AG04449 (cell line): ENCODE measurements at regions not wholly inside any gene's neighbourhood (a gene's known extent, or its start where the extent isn't known, plus 50 kb on each side); places are given as distances from the start of the nearest gene placed in this dataset.
A peak's percentile ranks its signal among the peaks of the same experiment; 100 is the strongest.

Source experiments
- CTCF ChIA-PET: fragments of 350-600 bp; formaldehyde crosslinking; extraction: SDS; loops from one replicate; lab custom pipeline; 2021; ENCODE audit warnings: antibody characterized with exemption; lab: Yijun Ruan, JAX
- POLR2A ChIA-PET: fragments of 400-600, 350-600 bp; formaldehyde crosslinking; extraction: SDS; loops from one replicate; lab custom pipeline; 2020; ENCODE audit warnings: antibody characterized with exemption, inconsistent platforms; lab: Yijun Ruan, JAX
- DNase-seq: peaks from one replicate; pipeline ENCODE4 v3.0.0-alpha.2; 2010; ENCODE audit warnings: low read depth, low spot score
- H3K4me3 ChIP-seq: 2 replicates; pipeline ENCODE4 v1.5.1; 2011; ENCODE audit warnings: low read depth, mild to moderate bottlenecking, control low read depth, low read length
- TF ChIP-seq, protein P1 (sequence below): IDR thresholded peaks from one replicate; pipeline ENCODE4 v1.5.1; 2011; ENCODE audit warnings: mild to moderate bottlenecking, moderate library complexity, low read length, control low read depth, inconsistent platforms; ENCODE audit not compliant: insufficient read depth; ENCODE audit errors: missing control alignments

DNA sequence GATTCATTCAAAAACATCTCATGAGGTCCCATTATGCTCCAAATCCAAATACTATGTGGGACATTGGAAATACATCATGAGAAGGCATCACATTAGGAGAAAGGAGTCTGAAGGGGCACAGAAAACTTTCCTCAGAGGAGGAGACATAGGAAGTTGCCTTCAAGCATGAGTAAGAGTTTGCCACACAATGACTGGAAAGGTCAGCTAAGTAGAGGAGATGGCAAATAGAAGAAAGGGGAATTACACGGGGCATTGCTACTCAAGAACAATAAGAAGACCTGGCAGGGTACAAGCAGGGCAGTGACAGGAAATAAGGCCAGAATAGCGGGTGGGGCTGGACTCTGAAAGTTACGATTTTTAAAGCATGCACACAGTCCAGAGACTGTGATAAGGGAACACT lies 231.6 kb downstream of the SPRY2 start:
- POLR2A ChIA-PET: no interaction called here
- no peak overlapping the region for H3K4me3 ChIP-seq
- CTCF ChIA-PET: interaction anchor here (1.2 kb wide), 1 partner anchor 234 kb away, joined by 4 read pairs; no protein-coding TSS in a partner anchor
- TF ChIP-seq, protein P1, sequence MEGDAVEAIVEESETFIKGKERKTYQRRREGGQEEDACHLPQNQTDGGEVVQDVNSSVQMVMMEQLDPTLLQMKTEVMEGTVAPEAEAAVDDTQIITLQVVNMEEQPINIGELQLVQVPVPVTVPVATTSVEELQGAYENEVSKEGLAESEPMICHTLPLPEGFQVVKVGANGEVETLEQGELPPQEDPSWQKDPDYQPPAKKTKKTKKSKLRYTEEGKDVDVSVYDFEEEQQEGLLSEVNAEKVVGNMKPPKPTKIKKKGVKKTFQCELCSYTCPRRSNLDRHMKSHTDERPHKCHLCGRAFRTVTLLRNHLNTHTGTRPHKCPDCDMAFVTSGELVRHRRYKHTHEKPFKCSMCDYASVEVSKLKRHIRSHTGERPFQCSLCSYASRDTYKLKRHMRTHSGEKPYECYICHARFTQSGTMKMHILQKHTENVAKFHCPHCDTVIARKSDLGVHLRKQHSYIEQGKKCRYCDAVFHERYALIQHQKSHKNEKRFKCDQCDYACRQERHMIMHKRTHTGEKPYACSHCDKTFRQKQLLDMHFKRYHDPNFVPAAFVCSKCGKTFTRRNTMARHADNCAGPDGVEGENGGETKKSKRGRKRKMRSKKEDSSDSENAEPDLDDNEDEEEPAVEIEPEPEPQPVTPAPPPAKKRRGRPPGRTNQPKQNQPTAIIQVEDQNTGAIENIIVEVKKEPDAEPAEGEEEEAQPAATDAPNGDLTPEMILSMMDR: no peak
- DNase-seq: no peak

DNA sequence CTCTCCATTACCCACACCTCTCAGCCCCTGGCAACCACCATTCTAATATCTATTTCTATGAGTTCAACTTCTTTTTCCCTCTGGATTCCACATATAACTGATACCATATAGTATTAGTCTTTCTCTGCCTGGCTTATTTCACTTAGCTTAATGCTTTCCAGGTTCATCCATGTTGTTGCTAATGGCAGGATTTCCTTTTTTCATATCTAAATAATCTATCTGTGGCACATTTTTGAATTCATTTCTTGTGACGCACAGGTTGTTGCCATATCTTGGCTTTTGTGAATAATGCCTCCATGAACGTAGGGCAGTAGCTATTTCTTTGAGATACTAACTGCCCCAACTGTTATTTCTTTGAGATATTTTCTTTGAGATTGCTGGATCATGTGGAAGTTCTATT lies 235.6 kb downstream of the SPRY2 start:
- ChIA-PET CTCF (interaction anchor here (1.0 to 1.1 kb wide), 2 partner anchors 41 to 238 kb away, joined by 3 read pairs; no protein-coding TSS in a partner anchor), POLR2A (no interaction called here)
- DNase-seq: no peak
- H3K4me3 ChIP-seq: no peak overlapping the region
- TF ChIP-seq, protein P1: no peak

DNA sequence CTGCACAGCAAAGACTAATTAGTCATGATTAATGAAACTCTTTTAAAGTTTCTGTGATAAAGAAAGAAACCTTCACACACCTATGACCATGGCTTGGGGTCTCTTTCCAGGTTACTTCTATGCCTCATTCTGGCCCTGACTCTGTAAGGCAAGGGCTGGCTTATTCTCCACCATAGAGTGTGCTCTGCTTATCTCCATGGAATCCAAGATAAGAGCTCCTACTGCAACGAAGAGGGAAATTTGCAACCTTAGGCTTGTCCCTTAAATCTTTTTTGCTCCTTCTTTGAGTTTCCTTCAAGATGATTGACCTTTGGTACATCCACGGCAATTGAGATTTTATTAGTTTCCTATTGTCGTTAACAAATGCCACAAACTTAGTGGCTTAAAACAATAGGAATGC lies 239.9 kb downstream of the SPRY2 start:
- no peak for DNase-seq
- ChIA-PET CTCF (interaction anchor here (0.7 kb wide), 1 partner anchor 242 kb away, joined by 5 read pairs; no protein-coding TSS in a partner anchor), POLR2A (interaction anchor here (1.3 kb wide), 1 partner anchor 238 kb away, joined by 3 read pairs; no protein-coding TSS in a partner anchor)
- TF ChIP-seq, protein P1: no peak
- no peak overlapping the region for H3K4me3 ChIP-seq

DNA sequence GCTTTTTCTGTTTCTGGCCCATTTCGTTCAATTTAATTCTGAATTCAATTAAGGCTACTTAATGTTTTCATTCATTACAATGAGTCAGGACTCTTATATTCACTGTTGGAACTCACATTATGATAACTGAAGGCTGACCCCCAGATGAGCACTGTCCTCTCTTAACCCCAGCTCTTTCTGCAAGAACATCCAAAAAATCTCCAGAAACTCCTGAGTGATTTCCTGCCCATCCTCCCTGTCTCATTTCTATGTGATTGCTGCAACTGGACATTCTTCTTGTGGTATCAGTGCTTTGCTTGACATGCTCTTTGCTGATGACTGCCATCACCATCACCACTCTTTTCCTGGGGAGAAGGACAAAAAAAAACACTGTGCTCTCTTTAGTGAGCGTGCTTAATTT lies 240.3 kb downstream of the SPRY2 start:
- peak; percentile 72 for DNase-seq
- CTCF ChIA-PET: no interaction called here
- POLR2A ChIA-PET: interaction anchor here (1.3 kb wide), 1 partner anchor 239 kb away, joined by 3 read pairs; no protein-coding TSS in a partner anchor

DNA sequence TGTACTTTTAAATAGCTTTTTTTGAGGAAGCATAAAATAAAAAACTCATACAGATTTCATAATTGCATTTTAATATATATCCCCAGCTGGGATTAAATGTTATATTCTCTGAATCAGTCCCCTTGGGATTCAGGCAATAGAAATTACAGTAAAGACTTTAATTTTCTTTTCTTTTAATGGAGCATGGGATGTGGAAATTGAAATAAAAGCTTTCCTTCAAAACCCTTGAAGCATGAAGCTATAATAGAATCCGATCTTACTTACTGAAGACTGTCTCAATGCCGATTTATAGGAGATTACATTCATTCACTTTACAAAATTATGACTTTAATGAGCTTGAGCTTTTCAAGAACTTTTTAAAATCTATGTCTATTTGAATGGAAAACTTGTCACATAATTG lies 243.4 kb downstream of the SPRY2 start:
- no peak for DNase-seq
- TF ChIP-seq, protein P1: no peak
- ChIA-PET POLR2A (no interaction called here), CTCF (interaction anchor here (0.6 kb wide), 1 partner anchor 13 kb away, joined by 3 read pairs; no protein-coding TSS in a partner anchor)
- no peak overlapping the region for H3K4me3 ChIP-seq

More for the DNA sequence above, 240.3 kb downstream of the SPRY2 start:
- TF ChIP-seq, protein P1: no peak
- no peak overlapping the region for H3K4me3 ChIP-seq

DNA sequence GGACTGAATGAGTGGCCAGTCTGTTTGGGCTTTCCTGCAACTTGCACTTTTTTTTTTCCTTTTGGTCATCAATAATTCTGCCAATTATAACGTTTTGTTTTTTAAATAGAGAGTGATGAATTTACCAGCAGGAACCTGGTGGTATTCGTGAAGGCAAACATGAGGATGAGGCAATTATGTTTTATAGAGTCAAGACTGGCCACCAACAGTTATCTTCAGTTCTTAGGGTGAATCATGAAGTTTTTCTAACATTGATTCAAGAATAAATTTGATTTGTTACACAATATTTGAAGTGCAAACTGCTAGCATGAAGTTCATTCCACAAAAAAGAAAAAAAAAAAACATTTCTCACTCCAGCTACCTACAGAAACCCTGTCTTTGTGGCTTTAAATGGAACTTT lies 244.5 kb downstream of the SPRY2 start:
- ChIA-PET CTCF (no interaction called here), POLR2A (no interaction called here)
- H3K4me3 ChIP-seq: no peak overlapping the region
- TF ChIP-seq, protein P1: no peak
- DNase-seq: no peak
